Uterus (tissue), 3 donors: ENCODE measurements at regions not wholly inside any gene's neighbourhood (a gene's known extent, or its start where the extent isn't known, plus 50 kb on each side); places are given as distances from the start of the nearest gene placed in this dataset.

Experiments
- DNase-seq, 2 donors: peaks; one replicate each; pipeline ENCODE4 v3.0.0-alpha.2; 2019 to 2020
- H3K27ac ChIP-seq, 2 donors: fragments of 200-600 bp; sonication (generic); 1 replicate in 1 of 2; 2 replicates in 1 of 2; pipeline ENCODE4 v1.5.1; 2016 to 2018
- H3K27me3 ChIP-seq, 2 donors: fragments of 200-600 bp; sonication (generic); one replicate each; pipeline ENCODE4 v1.5.1; 2018 to 2019; ENCODE audit warnings: control low read depth in 1 of 2
- H3K36me3 ChIP-seq, 2 donors: fragments of 200-600 bp; sonication (generic); one replicate each; pipeline ENCODE4 v1.5.1; 2019; ENCODE audit warnings: control low read depth in 1 of 2
- H3K4me1 ChIP-seq, 2 donors: fragments of 200-600 bp; sonication (generic); one replicate each; pipeline ENCODE4 v1.5.1; 2018 to 2019; ENCODE audit warnings: control low read depth in 1 of 2
- H3K4me3 ChIP-seq, 2 donors: fragments of 200-600 bp; sonication (generic); 1 replicate in 1 of 2; 2 replicates in 1 of 2; pipeline ENCODE4 v1.5.1; 2018 to 2019; ENCODE audit warnings: mild to moderate bottlenecking in 1 of 2
- H3K9me3 ChIP-seq, 2 donors: fragments of 200-600 bp; sonication (generic); one replicate each; pipeline ENCODE4 v1.5.1; 2019; ENCODE audit warnings: control low read depth in 1 of 2
- CTCF ChIP-seq, 4 experiments: fragments of 200-600 bp in 2 of 4; fragments of 450-650 bp in 2 of 4; sonication (generic) in 2 of 4; IDR thresholded peaks; one replicate each; pipeline ENCODE4 v1.5.1; 2016 to 2019; ENCODE audit warnings: antibody characterized with exemption in 4 of 4, mild to moderate bottlenecking in 2 of 4, moderate library complexity in 1 of 4
- POLR2A ChIP-seq, 2 donors: fragments of 450-650 bp; IDR thresholded peaks; one replicate each; pipeline ENCODE4 v1.6.1; 2016; ENCODE audit warnings: antibody characterized with exemption in 2 of 2, mild to moderate bottlenecking in 1 of 2, moderate library complexity in 1 of 2
- intact Hi-C: fragments of 100-400 bp; cut with DNase I; formaldehyde crosslinking; loops from one replicate; pipeline ENCODE4 v1.15.1; 2023; ENCODE audit warnings: low total_unique reads
- donor health status: DM: yes; HTN: yes; CAD: no.

- H3K9me3 ChIP-seq, result no peaks in the 10 kb centered on the region
These were observed 97.6 kb upstream of the AGAP1 start for GRCh38 chr2:235396071-235396846.

GRCh38 chr2:235398321-235398720, 95.5 kb upstream of the AGAP1 start:
- Histone ChIP-seq H3K4me3 (no peak overlapping the region), H3K36me3 (no peaks in the 10 kb centered on the region), H3K9me3 (no peaks in the 10 kb centered on the region), H3K27me3 (no peaks in the 10 kb centered on the region), H3K27ac (no peak overlapping the region), H3K4me1 (no peaks in the 10 kb centered on the region)
- DNase-seq, result no peak
- intact Hi-C loops, result no loop called here
- TF ChIP-seq POLR2A (IDR thresholded peaks at IDR 0.05) (no peak), CTCF (IDR thresholded peaks at IDR 0.05) (no peak)

More at GRCh38 chr2:235396071-235396846, 97.6 kb upstream of the AGAP1 start:
- H3K27me3 ChIP-seq, result no peaks in the 10 kb centered on the region
- no peaks in the 10 kb centered on the region for H3K4me1 ChIP-seq
- no peak overlapping the region for H3K4me3 ChIP-seq
- no peak for DNase-seq
- no peak overlapping the region for H3K27ac ChIP-seq
- no peak for TF ChIP-seq POLR2A (IDR thresholded peaks at IDR 0.05)
- no peak for TF ChIP-seq CTCF (IDR thresholded peaks at IDR 0.05)
- intact Hi-C loops, result no loop called here
- H3K36me3 ChIP-seq, result no peaks in the 10 kb centered on the region

GRCh38 chr2:235399895-235400294, 93.9 kb upstream of the AGAP1 start:
- Histone ChIP-seq H3K27ac (no peak overlapping the region), H3K4me3 (no peak overlapping the region), H3K27me3 (no peaks in the 10 kb centered on the region), H3K9me3 (no peaks in the 10 kb centered on the region), H3K4me1 (no peaks in the 10 kb centered on the region), H3K36me3 (no peaks in the 10 kb centered on the region)
- DNase-seq, result no peak
- intact Hi-C loops, result no loop called here
- TF ChIP-seq POLR2A (IDR thresholded peaks at IDR 0.05) (no peak), CTCF (IDR thresholded peaks at IDR 0.05) (no peak)

GRCh38 chr2:235402422-235402821, 91.4 kb upstream of the AGAP1 start:
- no peaks in the 10 kb centered on the region for H3K9me3 ChIP-seq
- DNase-seq, result no peak
- intact Hi-C loops, result no loop called here
- no peaks in the 10 kb centered on the region for H3K27me3 ChIP-seq
- no peak overlapping the region for H3K4me3 ChIP-seq
- no peak overlapping the region for H3K27ac ChIP-seq
- H3K4me1 ChIP-seq, result no peaks in the 10 kb centered on the region
- H3K36me3 ChIP-seq, result no peaks in the 10 kb centered on the region
- TF ChIP-seq CTCF (IDR thresholded peaks at IDR 0.05), result no peak
- no peak for TF ChIP-seq POLR2A (IDR thresholded peaks at IDR 0.05)

- Histone ChIP-seq H3K36me3 (no peaks in the 10 kb centered on the region), H3K27me3 (no peaks in the 10 kb centered on the region), H3K4me3 (no peak overlapping the region), H3K4me1 (no peaks in the 10 kb centered on the region), H3K27ac (no peak overlapping the region), H3K9me3 (no peaks in the 10 kb centered on the region)
- intact Hi-C loops, result no loop called here
- TF ChIP-seq CTCF (IDR thresholded peaks at IDR 0.05) (no peak), POLR2A (IDR thresholded peaks at IDR 0.05) (no peak)
- no peak for DNase-seq
These were observed 88.1 kb upstream of the AGAP1 start for GRCh38 chr2:235405612-235406361.
